Fibroblast of skin of left biceps (primary cell): ENCODE measurements at regions not wholly inside any gene's neighbourhood (a gene's known extent, or its start where the extent isn't known, plus 50 kb on each side); places are given as distances from the start of the nearest gene placed in this dataset.

ENCODE experiments used
- DNase-seq, 2 experiments: peaks; one replicate each; pipeline ENCODE4 v3.0.0-alpha.2; 2013; ENCODE audit warnings: low read depth in 2 of 2

- no peak for DNase-seq
These were observed 182.5 kb downstream of the MED10 start for GRCh38 chr5:6195711-6196358.

DNA sequence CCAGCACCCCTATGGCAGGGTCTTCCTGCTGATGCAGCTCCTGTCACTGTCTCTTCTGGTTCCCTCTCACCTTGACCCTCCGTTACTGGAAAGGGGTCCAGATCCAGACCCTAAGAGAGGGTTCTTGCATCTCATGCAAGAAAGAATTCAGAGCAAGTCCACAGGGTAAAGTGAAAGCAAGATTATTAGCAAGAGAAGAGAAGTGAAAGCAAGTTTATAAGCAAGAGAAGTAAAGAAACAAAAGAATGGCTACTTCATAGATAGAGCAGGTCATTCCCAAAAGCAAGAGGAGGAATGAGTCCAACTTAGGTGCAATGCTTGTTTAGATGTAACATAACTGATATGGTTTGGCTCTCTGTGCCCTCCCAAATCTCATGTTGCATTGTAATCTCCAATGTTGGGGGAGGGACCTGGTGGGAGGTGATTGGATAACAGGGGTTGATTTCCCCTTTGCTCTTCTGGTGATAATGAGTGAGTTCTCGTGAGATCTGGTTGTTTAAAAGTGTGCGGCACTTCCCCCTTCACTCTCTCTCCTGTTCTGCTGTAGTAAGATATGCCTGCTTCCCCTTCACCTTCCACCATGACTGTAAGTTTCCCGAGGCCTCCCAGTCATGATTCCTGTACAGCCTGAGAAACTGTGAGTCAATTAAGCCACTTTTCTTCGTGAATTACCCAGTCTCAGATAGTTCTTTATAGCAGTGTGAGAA is 183.3 kb downstream of the MED10 start:
- no peak for DNase-seq

- DNase-seq: no peak
These were observed 184.0 kb downstream of the MED10 start for GRCh38 chr5:6194261-6194875.

DNA sequence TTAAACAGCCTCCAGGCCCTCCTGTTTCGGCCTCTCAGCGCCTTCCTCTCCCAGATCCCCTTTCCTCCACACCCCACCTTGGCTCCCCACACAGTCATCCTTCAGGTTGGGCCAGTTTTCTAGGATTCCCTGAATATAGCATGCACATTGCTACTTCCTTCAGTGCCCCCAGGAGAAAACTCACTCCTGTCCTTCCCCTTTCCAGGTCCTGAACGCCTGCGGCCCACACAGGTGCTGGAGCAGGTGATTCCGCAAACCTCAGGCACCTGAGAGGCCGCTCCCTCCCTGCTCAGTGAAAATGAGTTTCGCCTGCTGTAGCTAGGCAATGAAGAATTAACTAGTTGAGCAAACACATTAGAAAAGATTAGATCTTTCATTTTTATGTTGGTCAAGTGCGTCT is 185.0 kb downstream of the MED10 start:
- no peak for DNase-seq

DNA sequence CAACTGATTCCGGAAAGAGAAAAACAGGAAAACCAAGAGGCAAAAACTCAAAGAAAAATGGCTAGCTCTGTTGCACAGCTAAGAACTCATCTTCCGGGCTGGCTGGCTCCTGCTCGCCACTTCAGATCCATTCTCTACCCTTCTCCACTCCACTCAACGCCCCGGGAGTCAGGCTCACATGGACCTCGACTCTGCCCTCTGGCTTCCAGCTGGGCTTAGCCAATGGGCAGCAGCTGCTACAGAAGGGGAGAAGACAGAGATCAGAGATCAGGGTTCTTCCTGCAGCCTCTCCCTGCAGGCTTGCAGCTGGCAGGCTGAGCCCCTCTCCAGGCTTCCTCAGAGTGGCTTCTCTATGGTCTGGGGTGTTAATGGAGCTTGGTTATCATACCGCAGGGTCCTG is 187.5 kb downstream of the MED10 start:
- DNase-seq: no peak

DNA sequence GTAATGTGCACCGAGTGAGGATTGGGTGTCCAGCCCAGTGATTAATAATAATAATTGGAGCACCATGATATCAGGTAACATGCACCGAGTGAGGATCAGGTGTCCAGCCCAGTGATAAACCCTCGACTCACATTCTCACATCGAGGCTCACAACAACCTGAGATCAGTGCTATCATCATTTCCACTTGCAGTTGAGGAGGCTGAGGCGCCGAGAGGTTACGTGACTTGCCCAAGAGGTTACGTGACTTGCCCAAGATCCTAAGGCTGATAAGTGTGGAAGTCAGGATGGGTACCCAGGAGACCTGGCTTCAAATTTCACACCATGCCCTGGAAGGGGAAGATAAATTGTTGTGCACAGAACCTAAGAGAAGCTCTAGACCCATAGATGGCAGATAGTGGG is 189.4 kb downstream of the MED10 start:
- DNase-seq: no peak

GRCh38 chr5:6188344-6188743 is 190.0 kb downstream of the MED10 start:
- DNase-seq: no peak

GRCh38 chr5:6187501-6187900 is 190.8 kb downstream of the MED10 start:
- no peak for DNase-seq

DNA sequence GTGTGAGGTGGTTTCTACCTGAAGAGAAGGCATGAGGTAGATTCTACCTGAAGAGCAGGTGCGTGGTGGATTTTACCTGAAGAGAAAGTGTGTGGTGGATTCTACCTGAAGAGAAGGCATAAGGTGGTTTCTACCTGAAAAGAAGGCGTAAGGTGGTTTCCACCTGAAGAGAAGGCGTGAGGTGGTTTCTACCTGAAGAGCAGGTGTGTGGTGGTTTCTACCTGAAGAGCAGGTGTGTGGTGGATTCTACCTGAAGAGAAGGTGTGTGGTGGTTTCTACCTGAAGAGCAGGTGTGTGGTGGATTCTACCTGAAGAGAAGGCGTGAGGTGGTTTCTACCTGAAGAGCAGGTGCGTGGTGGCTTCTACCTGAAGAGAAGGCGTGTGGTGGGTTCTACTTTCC is 192.8 kb downstream of the MED10 start:
- DNase-seq: no peak

GRCh38 chr5:6184481-6184880 is 193.9 kb downstream of the MED10 start:
- no peak for DNase-seq

DNA sequence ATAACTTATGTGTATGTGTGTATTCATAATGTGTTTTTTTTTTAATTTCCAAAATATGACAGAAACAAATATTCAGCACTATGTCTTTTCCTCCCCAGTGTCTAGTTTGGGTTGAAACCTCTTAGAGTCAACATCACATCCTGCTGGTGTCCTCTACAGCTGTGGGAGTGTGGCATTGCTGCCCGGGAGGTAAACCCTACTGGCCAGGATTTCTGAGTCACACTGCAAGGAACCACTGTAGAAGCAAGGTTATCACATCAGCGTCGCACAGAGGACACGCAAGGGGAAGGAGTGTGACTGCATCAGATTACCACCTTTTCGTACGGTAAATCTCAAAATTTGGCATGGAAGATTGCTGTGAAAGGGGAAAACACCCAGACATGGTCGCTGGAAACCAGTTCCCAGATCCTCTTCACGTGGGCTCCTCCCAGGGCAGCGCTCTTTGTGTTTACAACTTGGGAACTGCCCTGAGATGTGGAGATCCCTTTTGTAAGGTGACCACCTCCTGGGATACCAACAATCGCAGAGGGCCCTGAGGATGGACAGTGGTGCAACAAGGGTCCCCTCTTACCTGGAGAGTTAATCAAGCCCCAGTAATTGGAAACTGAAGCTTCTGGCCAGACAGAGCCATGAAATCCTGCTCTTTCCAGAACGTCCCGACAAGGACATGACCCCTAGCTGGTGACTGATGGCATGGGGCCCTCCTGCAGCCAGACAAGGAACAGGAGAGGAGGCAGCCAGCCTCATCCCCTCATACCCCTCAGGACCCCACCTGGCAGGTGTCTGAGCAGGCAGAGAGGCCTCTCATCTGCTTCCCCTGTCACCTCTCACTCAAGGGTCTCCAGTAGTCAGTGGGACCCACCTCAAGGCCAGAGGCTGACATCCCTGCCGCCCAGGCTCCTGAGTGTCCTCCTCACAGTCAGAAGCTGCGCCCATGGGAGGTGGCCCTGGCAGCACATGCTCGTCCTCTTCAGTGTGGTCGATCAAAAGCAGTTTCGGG is 194.7 kb downstream of the MED10 start:
- no peak for DNase-seq

DNA sequence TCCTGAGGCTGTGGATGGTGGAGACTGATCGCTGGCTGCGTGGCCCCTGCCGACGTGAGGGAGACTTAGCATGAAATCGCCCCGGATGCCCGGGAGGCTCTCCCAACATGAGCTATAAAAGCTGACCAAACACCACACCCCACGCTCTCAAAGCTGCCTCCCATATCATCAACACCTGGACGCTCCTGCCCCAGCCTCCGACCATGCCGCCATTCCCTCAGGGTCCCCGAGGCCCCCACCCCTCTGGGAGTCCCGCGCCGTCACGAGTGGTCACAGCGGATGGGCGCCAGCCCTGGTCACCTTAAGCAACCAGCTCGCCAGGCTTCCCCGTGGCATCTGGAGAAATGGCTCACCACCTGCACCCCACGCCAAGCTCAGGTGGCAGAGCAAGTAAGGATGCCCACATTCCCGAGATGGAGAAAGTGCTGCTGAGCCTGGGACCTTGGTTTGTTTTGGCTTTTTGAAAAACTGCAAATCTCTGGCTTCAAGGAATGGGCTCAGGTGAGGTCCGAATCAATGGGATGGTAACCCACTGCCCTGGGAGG is 196.0 kb downstream of the MED10 start:
- DNase-seq: no peak

- DNase-seq: no peak
These were observed 196.5 kb downstream of the MED10 start for GRCh38 chr5:6181871-6182270.

- DNase-seq: no peak
These were observed 197.1 kb downstream of the MED10 start for GRCh38 chr5:6181147-6181729.

- no peak for DNase-seq
These were observed 198.0 kb downstream of the MED10 start for GRCh38 chr5:6180231-6180872.

DNA sequence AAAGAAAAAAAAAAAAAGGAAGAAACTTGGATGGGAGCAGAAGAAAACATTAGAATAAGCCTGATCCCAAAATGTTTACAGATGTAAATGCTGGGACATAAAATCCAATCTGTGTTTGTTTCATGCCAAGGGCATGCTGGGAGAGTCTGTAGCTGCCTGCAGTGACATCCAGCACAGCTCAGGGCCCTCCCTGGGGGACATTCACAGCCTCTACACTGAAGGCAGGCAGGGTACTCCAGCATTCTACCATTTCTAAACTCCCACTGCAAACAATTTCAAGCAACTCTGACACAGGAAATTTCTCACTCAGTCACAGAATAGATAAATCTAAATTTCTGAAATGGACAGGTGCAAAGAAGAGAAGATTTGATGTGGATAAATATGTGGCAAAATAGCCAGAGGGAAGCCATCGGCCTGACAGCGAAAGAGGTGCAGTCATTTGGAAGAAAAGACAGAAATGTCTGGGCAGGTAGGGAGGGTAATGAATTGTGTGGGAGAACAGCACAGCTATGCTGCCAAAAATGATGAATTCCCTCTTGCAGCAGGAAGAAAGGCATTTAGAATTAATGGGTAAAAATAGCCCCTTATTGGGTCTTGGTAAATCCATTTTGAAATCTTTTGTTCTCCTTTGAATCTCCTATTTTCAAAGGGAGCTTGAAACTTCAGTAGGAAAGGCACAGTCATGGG is 199.4 kb downstream of the MED10 start:
- no peak for DNase-seq

- no peak for DNase-seq
These were observed 200.4 kb downstream of the MED10 start for GRCh38 chr5:6177926-6178325.

DNA sequence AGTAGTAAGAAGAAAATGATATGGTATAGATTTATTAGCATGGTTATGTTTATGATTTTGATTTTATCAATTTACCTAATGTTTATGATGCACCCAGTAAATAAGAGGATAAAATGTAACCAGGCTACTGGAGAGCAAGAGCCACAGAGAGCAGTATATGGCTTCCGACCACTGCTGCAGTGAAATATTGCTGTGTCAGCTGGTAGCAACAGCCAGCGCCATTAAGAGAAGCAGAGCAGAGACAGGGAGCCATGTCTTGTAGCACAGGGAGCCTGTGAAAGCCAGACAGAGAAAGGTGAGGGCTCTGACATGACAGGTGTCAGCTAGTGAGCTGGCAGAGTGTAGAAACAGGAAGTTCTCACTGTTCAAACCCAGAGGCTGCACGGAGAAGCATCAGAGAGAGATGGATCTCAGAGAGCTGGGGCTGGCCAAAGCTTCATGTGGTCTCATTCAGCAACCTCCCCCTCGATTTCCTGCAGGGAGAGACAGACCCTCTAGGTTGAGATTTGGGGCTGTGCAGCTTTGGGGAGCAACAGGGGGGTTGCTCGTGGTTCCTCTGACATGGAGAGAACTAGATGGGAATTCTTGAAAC is 202.1 kb downstream of the MED10 start:
- DNase-seq: no peak

DNA sequence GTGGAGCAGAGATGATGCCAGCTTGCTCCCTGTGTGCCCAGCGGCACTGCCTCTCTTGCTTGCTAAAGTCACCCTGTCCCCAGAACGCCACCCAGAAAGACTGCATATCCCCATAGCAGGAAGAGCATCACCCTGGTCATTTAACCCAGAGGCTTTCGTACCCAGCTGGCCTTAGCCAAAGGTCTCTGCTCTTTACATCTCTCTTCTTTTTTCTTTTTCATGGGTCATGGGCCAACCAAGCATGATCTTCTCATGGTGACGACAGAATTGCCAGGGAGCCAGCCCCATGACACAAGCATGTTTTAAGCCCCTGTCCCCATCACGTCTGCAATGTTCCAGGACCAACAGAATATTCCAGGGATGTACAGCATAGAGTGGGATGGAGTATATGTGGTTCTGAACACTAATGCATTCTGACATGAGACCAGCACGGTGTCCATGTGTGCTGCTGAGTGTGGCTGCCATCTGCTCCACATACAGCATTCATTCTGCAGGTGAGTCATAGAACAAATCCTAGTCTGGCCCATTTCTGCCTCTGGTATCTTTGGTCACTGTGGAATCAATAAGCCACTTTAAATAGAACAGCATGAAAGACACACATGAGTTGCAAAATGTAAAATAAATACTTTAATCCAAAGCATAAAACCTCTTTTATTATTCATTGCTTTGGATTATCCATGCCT is 203.0 kb downstream of the MED10 start:
- no peak for DNase-seq
